WTC11 (cell line): ENCODE measurements at regions not wholly inside any gene's neighbourhood (a gene's known extent, or its start where the extent isn't known, plus 50 kb on each side); places are given as distances from the start of the nearest gene placed in this dataset.

ENCODE experiments used
- ATAC-seq: fragments of 200-7000 bp; cut with Tn5 transposase; 2 replicates; pipeline ENCODE4 v1.10.0; 2021; ENCODE audit warnings: mild to moderate bottlenecking, moderate library complexity
- CTCF ChIA-PET: fragments of 300-600 bp; sonication (Branson Sonifier 250); formaldehyde crosslinking; loops from one replicate; lab custom pipeline; 2021; ENCODE audit warnings: antibody characterized with exemption; lab: Charles Lee
- POLR2A ChIA-PET: fragments of 350-600 bp; sonication (Branson Sonifier 250); formaldehyde crosslinking; loops from one replicate; lab custom pipeline; 2021; ENCODE audit warnings: antibody characterized with exemption; lab: Charles Lee
- DNase-seq: peaks from one replicate; pipeline ENCODE4 v3.0.0; 2021; ENCODE audit warnings: low spot score
- H3K27ac Mint-ChIP-seq: 2 replicates; pipeline ENCODE4 v1.8.0; 2021; ENCODE audit warnings: mixed read lengths
- H3K27me3 Mint-ChIP-seq: 2 replicates; pipeline ENCODE4 v1.8.0; 2021; ENCODE audit warnings: low read depth, mild to moderate bottlenecking, moderate library complexity, mixed read lengths
- H3K36me3 Mint-ChIP-seq: 2 replicates; pipeline ENCODE4 v1.8.0; 2021; ENCODE audit warnings: mixed read lengths
- H3K4me1 Mint-ChIP-seq: 2 replicates; pipeline ENCODE4 v1.8.0; 2022; ENCODE audit warnings: mixed read lengths
- H3K4me3 Mint-ChIP-seq: 2 replicates; pipeline ENCODE4 v1.8.0; 2021; ENCODE audit warnings: mild to moderate bottlenecking, moderate library complexity, mixed read lengths
- H3K9me3 Mint-ChIP-seq: 2 replicates; pipeline ENCODE4 v1.8.0; 2021; ENCODE audit warnings: mixed read lengths
- ARID4B ChIP-seq: sonication (generic); formaldehyde crosslinking; IDR thresholded peaks from 2 replicates; pipeline ENCODE4 v1.8.0; 2023; ENCODE audit warnings: missing genetic modification reagents, mild to moderate bottlenecking, borderline replicate concordance
- CBFB ChIP-seq: sonication (generic); formaldehyde crosslinking; IDR thresholded peaks from 2 replicates; pipeline ENCODE4 v1.8.1; 2022; ENCODE audit warnings: mild to moderate bottlenecking, low read depth, missing genetic modification reagents
- E2F4 ChIP-seq: sonication (generic); formaldehyde crosslinking; IDR thresholded peaks from 2 replicates; pipeline ENCODE4 v1.8.1; 2022; ENCODE audit warnings: low read depth, mild to moderate bottlenecking, moderate library complexity, missing genetic modification reagents, borderline replicate concordance
- FOXJ3 ChIP-seq: sonication (generic); formaldehyde crosslinking; IDR thresholded peaks from 2 replicates; pipeline ENCODE4 v1.9.0; 2021; ENCODE audit warnings: missing genetic modification reagents, mild to moderate bottlenecking, borderline replicate concordance
- IRF1 ChIP-seq: sonication (generic); formaldehyde crosslinking; IDR thresholded peaks from 2 replicates; pipeline ENCODE4 v1.8.0; 2023; ENCODE audit warnings: missing genetic modification reagents
- IRF2 ChIP-seq: sonication (generic); formaldehyde crosslinking; IDR thresholded peaks from 2 replicates; pipeline ENCODE4 v1.8.0; 2022; ENCODE audit warnings: low read depth, missing genetic modification reagents, borderline replicate concordance
- NFE2L1 ChIP-seq: sonication (generic); formaldehyde crosslinking; IDR thresholded peaks from 2 replicates; pipeline ENCODE4 v1.8.1; 2023; ENCODE audit warnings: missing genetic modification reagents
- RORB ChIP-seq: fragments of 250-450 bp; sonication (Bioruptor Pico); IDR thresholded peaks from 2 replicates; pipeline ENCODE4 v1.9.0; 2021; ENCODE audit warnings: mild to moderate bottlenecking
- TCF7 ChIP-seq: sonication (generic); formaldehyde crosslinking; IDR thresholded peaks from 2 replicates; pipeline ENCODE4 v1.8.0; 2022; ENCODE audit warnings: mild to moderate bottlenecking, low read depth, missing genetic modification reagents, moderate library complexity
- ZBTB21 ChIP-seq: sonication (generic); formaldehyde crosslinking; IDR thresholded peaks from 2 replicates; pipeline ENCODE4 v1.8.1; 2023; ENCODE audit warnings: mild to moderate bottlenecking, missing genetic modification reagents, borderline replicate concordance
- ZNF121 ChIP-seq: sonication (generic); formaldehyde crosslinking; IDR thresholded peaks from 2 replicates; pipeline ENCODE4 v1.8.0; 2023; ENCODE audit warnings: missing genetic modification reagents
- ZNF532 ChIP-seq: fragments of 250-450 bp; sonication (Bioruptor Pico); IDR thresholded peaks from 2 replicates; pipeline ENCODE4 v1.9.0; 2021; ENCODE audit warnings: mild to moderate bottlenecking, borderline replicate concordance

GRCh38 chr6:85961125-85961524, 318.4 kb upstream of the SYNCRIP start (continued):
- TF ChIP-seq E2F4 (CRISPR knock-in tag) (no peak), ARID4B (no peak), FOXJ3 (no peak), NFE2L1 (CRISPR knock-in tag) (no peak), IRF2 (CRISPR knock-in tag) (no peak), CBFB (CRISPR knock-in tag) (no peak), IRF1 (CRISPR knock-in tag) (no peak)

GRCh38 chr6:85948481-85948880, 305.8 kb upstream of the SYNCRIP start:
- peaks cover 9% of the 10 kb centered on the region for H3K36me3 Mint-ChIP-seq
- no peak for ATAC-seq
- ChIA-PET CTCF (no interaction called here), POLR2A (no interaction called here)
- no peak overlapping the region for H3K4me3 Mint-ChIP-seq
- H3K9me3 Mint-ChIP-seq, result peaks cover 18% of the 10 kb centered on the region
- H3K27me3 Mint-ChIP-seq, result no peaks in the 10 kb centered on the region; the same call in 1 of the 2 replicates
- DNase-seq, result no peak
- no peaks in the 10 kb centered on the region for H3K4me1 Mint-ChIP-seq
- no peak for TF ChIP-seq ZBTB21 (CRISPR knock-in tag)
- no peak for TF ChIP-seq ZNF532 (CRISPR knock-in tag)
- TF ChIP-seq ZNF121 (CRISPR knock-in tag), result no peak
- no peak for TF ChIP-seq TCF7 (CRISPR knock-in tag)
- no peak for TF ChIP-seq RORB (CRISPR knock-in tag)
- no peak for TF ChIP-seq ARID4B
- TF ChIP-seq, all 79 proteins: peak for 0
- H3K27ac Mint-ChIP-seq, result no peak overlapping the region
